Neural cell (in vitro differentiated cells): ENCODE measurements at regions not wholly inside any gene's neighbourhood (a gene's known extent, or its start where the extent isn't known, plus 50 kb on each side); places are given as distances from the start of the nearest gene placed in this dataset.

ENCODE experiments used
- H2AFZ ChIP-seq: fragments of 200-600, 300-800 bp; sonication (generic), shearing (Covaris generic); 2 replicates; pipeline ENCODE4 v1.6.0; 2014; ENCODE audit warnings: low read depth, mild to moderate bottlenecking, antibody characterized with exemption, low read length, moderate library complexity
- H3F3A ChIP-seq: fragments of 200-600 bp; shearing (Covaris generic); 2 replicates; pipeline ENCODE4 v1.6.1; 2016; ENCODE audit warnings: mild to moderate bottlenecking, moderate library complexity, mixed read lengths, antibody characterized with exemption, low read length; ENCODE audit not compliant: insufficient read depth, poor library complexity, severe bottlenecking
- H3K27ac ChIP-seq: fragments of 200-600, 300-800 bp; sonication (generic), shearing (Covaris generic); 2 replicates; pipeline ENCODE4 v1.5.1; 2014; ENCODE audit warnings: mild to moderate bottlenecking, low read length, moderate library complexity
- H3K27me3 ChIP-seq: fragments of 300-800, 200-600 bp; sonication (generic), shearing (Covaris generic); 2 replicates; pipeline ENCODE4 v1.6.0; 2014; ENCODE audit warnings: mild to moderate bottlenecking, low read depth, low read length, moderate library complexity; ENCODE audit not compliant: insufficient read depth
- H3K36me3 ChIP-seq: fragments of 300-800, 200-600 bp; sonication (generic), shearing (Covaris generic); 2 replicates; pipeline ENCODE4 v1.5.1; 2014; ENCODE audit warnings: mild to moderate bottlenecking, antibody characterized with exemption, low read length, moderate library complexity; ENCODE audit not compliant: insufficient read depth
- H3K4me2 ChIP-seq: fragments of 300-800, 200-600 bp; sonication (generic), shearing (Covaris generic); 2 replicates; pipeline ENCODE4 v1.6.0; 2014; ENCODE audit warnings: mild to moderate bottlenecking, low read length
- H3K4me3 ChIP-seq: fragments of 300-800, 200-600 bp; sonication (generic), shearing (Covaris generic); 2 replicates; pipeline ENCODE4 v1.5.1; 2014; ENCODE audit warnings: mild to moderate bottlenecking, low read length, moderate library complexity
- H3K79me2 ChIP-seq: fragments of 200-600 bp; shearing (Covaris generic); replicated peaks from 2 replicates; pipeline ENCODE4 v1.6.0; 2014; ENCODE audit warnings: mild to moderate bottlenecking, low read length, moderate library complexity; ENCODE audit not compliant: insufficient read depth
- H3K9ac ChIP-seq: fragments of 300-800, 200-600 bp; sonication (generic), shearing (Covaris generic); 2 replicates; pipeline ENCODE4 v1.6.1; 2016; ENCODE audit warnings: mild to moderate bottlenecking, low read length, mixed read lengths
- H3K9me2 ChIP-seq: fragments of 200-600 bp; shearing (Covaris generic); 2 replicates; pipeline ENCODE4 v1.6.1; 2016; ENCODE audit warnings: mild to moderate bottlenecking, low read length, mixed read lengths; ENCODE audit not compliant: insufficient read depth
- H3K9me3 ChIP-seq: fragments of 200-600, 300-800 bp; sonication (generic), shearing (Covaris generic); 2 replicates; pipeline ENCODE4 v1.6.1; 2016; ENCODE audit warnings: mild to moderate bottlenecking, mixed run types, low read length, moderate library complexity, mixed read lengths
- H4K20me1 ChIP-seq: fragments of 200-600 bp; shearing (Covaris generic); 2 replicates; pipeline ENCODE4 v1.6.1; 2016; ENCODE audit warnings: mild to moderate bottlenecking, mixed run types; ENCODE audit not compliant: insufficient read depth
- CTCF ChIP-seq: fragments of 450-650 bp; IDR thresholded peaks from 2 replicates; pipeline ENCODE4 v1.5.1; 2014; ENCODE audit warnings: antibody characterized with exemption, mild to moderate bottlenecking, moderate library complexity; ENCODE audit not compliant: poor library complexity, severe bottlenecking
- EP300 ChIP-seq: fragments of 450-650 bp; conservative IDR thresholded peaks from 2 replicates; pipeline ENCODE4 v1.6.1; 2014; ENCODE audit warnings: antibody characterized with exemption, mild to moderate bottlenecking, moderate library complexity; ENCODE audit not compliant: poor library complexity, severe bottlenecking
- EZH2 ChIP-seq: fragments of 200-600, 300-800 bp; shearing (Covaris generic), sonication (generic); IDR thresholded peaks from 2 replicates; pipeline ENCODE4 v1.6.1; 2014; ENCODE audit warnings: antibody characterized with exemption, low read length, borderline replicate concordance, mild to moderate bottlenecking; ENCODE audit not compliant: insufficient read depth, poor library complexity, severe bottlenecking
- MXI1 ChIP-seq: fragments of 450-650 bp; conservative IDR thresholded peaks from 2 replicates; pipeline ENCODE4 v1.6.1; 2014; ENCODE audit warnings: antibody characterized with exemption, mild to moderate bottlenecking; ENCODE audit not compliant: poor library complexity, severe bottlenecking
- POLR2AphosphoS5 ChIP-seq: IDR thresholded peaks from 2 replicates; pipeline ENCODE4 v1.6.1; 2012
- RAD21 ChIP-seq: fragments of 450-650 bp; conservative IDR thresholded peaks from 2 replicates; pipeline ENCODE4 v1.6.1; 2014; ENCODE audit warnings: antibody characterized with exemption, mild to moderate bottlenecking, moderate library complexity
- SMC3 ChIP-seq: fragments of 450-650 bp; conservative IDR thresholded peaks from 2 replicates; pipeline ENCODE4 v1.6.1; 2014; ENCODE audit warnings: antibody characterized with exemption, mild to moderate bottlenecking, moderate library complexity; ENCODE audit not compliant: poor library complexity
- TAF1 ChIP-seq: IDR thresholded peaks from 2 replicates; pipeline ENCODE4 v1.6.1; 2012; ENCODE audit warnings: low read depth
- TF ChIP-seq, protein P1 (sequence below): IDR thresholded peaks from 2 replicates; pipeline ENCODE4 v1.6.1; 2012; ENCODE audit warnings: borderline replicate concordance

DNA sequence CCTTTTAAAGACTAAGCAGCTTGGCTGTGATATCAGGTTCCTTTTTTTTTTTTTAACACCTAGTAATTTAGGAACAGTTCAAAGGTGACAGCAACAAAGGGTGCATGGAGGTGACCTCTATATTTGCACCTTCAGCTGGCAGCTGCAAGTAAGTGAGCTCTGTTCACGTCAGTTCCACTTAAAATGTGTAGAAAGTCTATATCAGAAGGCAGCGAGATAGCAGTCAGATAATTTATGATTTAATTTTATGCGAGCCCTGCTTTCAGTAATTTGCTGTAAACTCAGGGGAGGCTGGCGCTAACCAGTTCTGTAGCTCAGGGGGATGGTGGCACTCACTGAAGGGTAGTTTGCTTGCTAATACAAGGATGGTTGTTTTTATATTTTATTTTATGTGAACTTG lies 602.8 kb upstream of the MMS22L start:
- Histone ChIP-seq H3K9me2 (no peaks in the 10 kb centered on the region), H3K79me2 (no peaks in the 10 kb centered on the region), H3K4me2 (peak overlapping the region; percentile 87), H3K27ac (peak overlapping the region; percentile 91), H2AFZ (peak overlapping the region; percentile 11), H3K27me3 (no peaks in the 10 kb centered on the region), H3K9me3 (no peaks in the 10 kb centered on the region), H3K4me3 (peak overlapping the region; percentile 58), H3K36me3 (no peaks in the 10 kb centered on the region), H3K9ac (peak overlapping the region; percentile 67), H3F3A (peaks cover 8% of the 10 kb centered on the region), H4K20me1 (no peaks in the 10 kb centered on the region)
- no peak for TF ChIP-seq RAD21
- no peak for TF ChIP-seq CTCF
- no peak for TF ChIP-seq SMC3
- no peak for TF ChIP-seq TAF1
- no peak for TF ChIP-seq EZH2
- no peak for TF ChIP-seq EP300
- TF ChIP-seq POLR2AphosphoS5 = peak; percentile 33
- no peak for TF ChIP-seq MXI1

- TF ChIP-seq EZH2 (no peak), CTCF (no peak), RAD21 (no peak), MXI1 (no peak), EP300 (no peak), TAF1 (no peak), POLR2AphosphoS5 (no peak), SMC3 (no peak)
- TF ChIP-seq, protein P1, sequence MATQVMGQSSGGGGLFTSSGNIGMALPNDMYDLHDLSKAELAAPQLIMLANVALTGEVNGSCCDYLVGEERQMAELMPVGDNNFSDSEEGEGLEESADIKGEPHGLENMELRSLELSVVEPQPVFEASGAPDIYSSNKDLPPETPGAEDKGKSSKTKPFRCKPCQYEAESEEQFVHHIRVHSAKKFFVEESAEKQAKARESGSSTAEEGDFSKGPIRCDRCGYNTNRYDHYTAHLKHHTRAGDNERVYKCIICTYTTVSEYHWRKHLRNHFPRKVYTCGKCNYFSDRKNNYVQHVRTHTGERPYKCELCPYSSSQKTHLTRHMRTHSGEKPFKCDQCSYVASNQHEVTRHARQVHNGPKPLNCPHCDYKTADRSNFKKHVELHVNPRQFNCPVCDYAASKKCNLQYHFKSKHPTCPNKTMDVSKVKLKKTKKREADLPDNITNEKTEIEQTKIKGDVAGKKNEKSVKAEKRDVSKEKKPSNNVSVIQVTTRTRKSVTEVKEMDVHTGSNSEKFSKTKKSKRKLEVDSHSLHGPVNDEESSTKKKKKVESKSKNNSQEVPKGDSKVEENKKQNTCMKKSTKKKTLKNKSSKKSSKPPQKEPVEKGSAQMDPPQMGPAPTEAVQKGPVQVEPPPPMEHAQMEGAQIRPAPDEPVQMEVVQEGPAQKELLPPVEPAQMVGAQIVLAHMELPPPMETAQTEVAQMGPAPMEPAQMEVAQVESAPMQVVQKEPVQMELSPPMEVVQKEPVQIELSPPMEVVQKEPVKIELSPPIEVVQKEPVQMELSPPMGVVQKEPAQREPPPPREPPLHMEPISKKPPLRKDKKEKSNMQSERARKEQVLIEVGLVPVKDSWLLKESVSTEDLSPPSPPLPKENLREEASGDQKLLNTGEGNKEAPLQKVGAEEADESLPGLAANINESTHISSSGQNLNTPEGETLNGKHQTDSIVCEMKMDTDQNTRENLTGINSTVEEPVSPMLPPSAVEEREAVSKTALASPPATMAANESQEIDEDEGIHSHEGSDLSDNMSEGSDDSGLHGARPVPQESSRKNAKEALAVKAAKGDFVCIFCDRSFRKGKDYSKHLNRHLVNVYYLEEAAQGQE = no peak
- Histone ChIP-seq H3K4me2 (no peak overlapping the region), H3K27me3 (no peaks in the 10 kb centered on the region), H3F3A (no peaks in the 10 kb centered on the region), H3K4me3 (no peak overlapping the region), H3K27ac (no peak overlapping the region), H3K79me2 (no peaks in the 10 kb centered on the region), H3K9me3 (no peaks in the 10 kb centered on the region), H2AFZ (no peak overlapping the region), H3K9ac (no peak overlapping the region), H3K36me3 (no peaks in the 10 kb centered on the region), H3K9me2 (no peaks in the 10 kb centered on the region), H4K20me1 (no peaks in the 10 kb centered on the region)
These were observed 618.5 kb upstream of the MMS22L start for GRCh38 chr6:97901531-97901930.
